ENCODE measurements at regions not wholly inside any gene's neighbourhood (a gene's known extent, or its start where the extent isn't known, plus 50 kb on each side); places are given as distances from the start of the nearest gene placed in this dataset.

DNA sequence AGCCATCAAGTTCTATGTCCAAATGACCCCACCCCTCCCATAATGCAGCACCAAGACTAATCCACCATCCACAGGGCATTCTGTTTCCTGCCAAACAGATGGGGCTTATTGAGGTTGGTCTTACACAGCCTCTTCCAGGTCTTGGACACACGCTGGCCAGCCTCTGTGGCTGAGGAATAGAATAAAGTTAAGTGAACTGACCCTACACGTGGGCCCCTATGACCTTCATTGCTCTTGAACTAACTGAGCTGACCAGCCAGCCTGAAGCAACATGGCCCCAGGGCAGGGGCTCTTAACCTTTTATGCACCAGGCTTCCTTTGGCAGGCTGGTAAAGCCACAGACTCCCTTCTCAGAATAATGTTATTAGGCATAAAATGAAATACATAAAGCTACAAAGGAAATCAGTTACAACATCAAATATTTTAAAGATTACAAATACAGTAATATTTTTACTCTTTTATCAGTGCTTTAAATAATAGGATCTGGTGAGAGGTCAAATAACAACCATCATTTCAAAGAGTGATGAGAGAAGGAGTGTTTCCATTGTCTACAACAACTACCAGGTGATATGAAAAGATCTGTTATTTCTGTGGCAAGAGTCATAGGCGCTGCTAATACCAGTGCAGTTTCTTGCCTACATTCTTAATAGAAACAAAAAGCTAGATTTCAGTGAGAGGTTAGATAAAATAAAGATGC, 192.9 kb upstream of the NUDT4 start:
- TF ChIP-seq, protein P1, sequence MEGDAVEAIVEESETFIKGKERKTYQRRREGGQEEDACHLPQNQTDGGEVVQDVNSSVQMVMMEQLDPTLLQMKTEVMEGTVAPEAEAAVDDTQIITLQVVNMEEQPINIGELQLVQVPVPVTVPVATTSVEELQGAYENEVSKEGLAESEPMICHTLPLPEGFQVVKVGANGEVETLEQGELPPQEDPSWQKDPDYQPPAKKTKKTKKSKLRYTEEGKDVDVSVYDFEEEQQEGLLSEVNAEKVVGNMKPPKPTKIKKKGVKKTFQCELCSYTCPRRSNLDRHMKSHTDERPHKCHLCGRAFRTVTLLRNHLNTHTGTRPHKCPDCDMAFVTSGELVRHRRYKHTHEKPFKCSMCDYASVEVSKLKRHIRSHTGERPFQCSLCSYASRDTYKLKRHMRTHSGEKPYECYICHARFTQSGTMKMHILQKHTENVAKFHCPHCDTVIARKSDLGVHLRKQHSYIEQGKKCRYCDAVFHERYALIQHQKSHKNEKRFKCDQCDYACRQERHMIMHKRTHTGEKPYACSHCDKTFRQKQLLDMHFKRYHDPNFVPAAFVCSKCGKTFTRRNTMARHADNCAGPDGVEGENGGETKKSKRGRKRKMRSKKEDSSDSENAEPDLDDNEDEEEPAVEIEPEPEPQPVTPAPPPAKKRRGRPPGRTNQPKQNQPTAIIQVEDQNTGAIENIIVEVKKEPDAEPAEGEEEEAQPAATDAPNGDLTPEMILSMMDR (IDR thresholded peaks at IDR 0.05; ENCODE audit: low read depth, low read length, poor library complexity, severe bottlenecking): no peak
- TF ChIP-seq EZH2phosphoT487 (IDR thresholded peaks at IDR 0.05; ENCODE audit: borderline replicate concordance, low read length): no peak

Measured in DOHH2 (cell line).